Pancreas (tissue), 10 donors: ENCODE measurements at regions not wholly inside any gene's neighbourhood (a gene's known extent, or its start where the extent isn't known, plus 50 kb on each side); places are given as distances from the start of the nearest gene placed in this dataset.

Experiments
- ATAC-seq, 4 donors: fragments of 200-7000 bp; cut with Tn5 transposase; one replicate each; pipeline versions ENCODE4 v1.8.0 to v1.9.1; 2020; ENCODE audit warnings: mild to moderate bottlenecking in 4 of 4, moderate library complexity in 4 of 4
- DNase-seq, 6 donors: peaks; one replicate each; pipeline ENCODE4 v3.0.0-alpha.2; 2020
- FAIRE-seq: peaks from 2 replicates; lab custom pipeline; 2012; peaks lifted over from hg19 to GRCh38; lab: Jason Lieb, UNC
- H3K27ac ChIP-seq, 4 donors: fragments of 200-600 bp; sonication (generic); 1 replicate in 3 of 4; 2 replicates in 1 of 4; pipeline versions ENCODE4 v1.5.0 to v1.8.0; 2020
- H3K27me3 ChIP-seq, 4 donors: fragments of 200-600 bp; one replicate each; pipeline ENCODE4 v1.8.0; 2021
- H3K36me3 ChIP-seq, 3 donors: fragments of 200-600 bp; sonication (generic) in 1 of 3; one replicate each; pipeline versions ENCODE4 v1.5.0 to v1.8.0; 2020 to 2021
- H3K4me1 ChIP-seq, 3 donors: fragments of 200-600 bp; one replicate each; pipeline ENCODE4 v1.8.0; 2021
- H3K4me3 ChIP-seq, 4 donors: fragments of 200-600 bp; sonication (generic) in 2 of 4; one replicate each; pipeline versions ENCODE4 v1.5.0 to v1.8.0; 2020 to 2021
- H3K9me3 ChIP-seq, 4 donors: fragments of 200-600 bp; one replicate each; pipeline ENCODE4 v1.8.0; 2021
- CTCF ChIP-seq, 4 donors: fragments of 200-600 bp; sonication (generic) in 3 of 4; IDR thresholded peaks; one replicate each; pipeline versions ENCODE4 v1.5.0 to v1.8.0; 2021; ENCODE audit warnings: antibody characterized with exemption in 4 of 4
- WGBS, 2 donors: extraction: QIAGEN DNeasy Blood & Tissue Kit; methylation state at CpG; one replicate each; pipeline ENCODE4 v1.1.7; 2013; 5-methylcytosine and 5-hydroxymethylcytosine counted together
- intact Hi-C, 3 donors: fragments of 100-400 bp; cut with DNase I; formaldehyde crosslinking; loops; one replicate each; pipeline versions ENCODE4 v1.11.1 to v1.14.2; 2022
- donor health status: healthy with polysubstance abuse.
- donor health status: DM: no; HTN: no; CAD: no; lungs with moderate emphysema.
- donor health status: DM: no; HTN: no; CAD: no.
- donor health status: control.
- donor health status: control.
- donor health status: Bipolar disorder and iron deficiency.
- donor health status: DM: yes; HTN: yes; CAD: no.
- donor health status: DM: no; HTN: no; CAD: no.
- donor health status: DM: no; HTN: no; CAD: no.
- donor health status: DM: yes; HTN: yes; CAD: no.

- 29 to 30% methylated on average over 9 of the region's 9 CpGs for WGBS, 2 donors
- no peak overlapping the region for H3K27ac ChIP-seq
Measured at GRCh38 chr18:10205151-10205550, 249.3 kb upstream of the APCDD1 start.

GRCh38 chr18:10207682-10208345 lies 246.6 kb upstream of the APCDD1 start:
- Histone ChIP-seq H3K27me3 (no peaks in the 10 kb centered on the region), H3K27ac (no peak overlapping the region), H3K4me1 (no peaks in the 10 kb centered on the region), H3K9me3 (no peaks in the 10 kb centered on the region), H3K36me3 (no peaks in the 10 kb centered on the region), H3K4me3 (no peak overlapping the region)
- WGBS, 2 donors = 58 to 63% methylated on average over 3 of the region's 3 CpGs
- intact Hi-C loops = no loop called here
- ATAC-seq (no peak), DNase-seq (no peak), FAIRE-seq (no peak)
- TF ChIP-seq CTCF (IDR thresholded peaks at IDR 0.05) = no peak

More at GRCh38 chr18:10205151-10205550, 249.3 kb upstream of the APCDD1 start:
- no peaks in the 10 kb centered on the region for H3K36me3 ChIP-seq
- peak in 3 of 4 donors; percentile 39 to 57 (median 41) for ATAC-seq
- intact Hi-C loops = no loop called here
- DNase-seq = peak in 1 of 6 donors; percentile 32
- no peak for FAIRE-seq
- TF ChIP-seq CTCF (IDR thresholded peaks at IDR 0.05) = no peak
- H3K4me1 ChIP-seq = no peaks in the 10 kb centered on the region
- no peaks in the 10 kb centered on the region for H3K9me3 ChIP-seq
- no peaks in the 10 kb centered on the region for H3K27me3 ChIP-seq
- H3K4me3 ChIP-seq = no peak overlapping the region

- intact Hi-C loops = no loop called here
- Histone ChIP-seq H3K9me3 (no peaks in the 10 kb centered on the region), H3K36me3 (no peaks in the 10 kb centered on the region), H3K4me3 (no peak overlapping the region), H3K4me1 (peaks cover 0 to 9% (median 5%) of the 10 kb centered on the region in 3 donors), H3K27me3 (no peaks in the 10 kb centered on the region), H3K27ac (no peak overlapping the region)
- ATAC-seq (no peak), FAIRE-seq (no peak), DNase-seq (no peak)
- TF ChIP-seq CTCF (IDR thresholded peaks at IDR 0.05) = no peak
- 92 to 96% methylated on average over 8 of the region's 8 CpGs for WGBS, 2 donors
Measured at GRCh38 chr18:10209302-10209701, 245.1 kb upstream of the APCDD1 start.

GRCh38 chr18:10210057-10210633 lies 244.3 kb upstream of the APCDD1 start:
- H3K9me3 ChIP-seq = no peaks in the 10 kb centered on the region
- FAIRE-seq (no peak), DNase-seq (no peak), ATAC-seq (no peak)
- H3K27ac ChIP-seq = no peak overlapping the region
- no peaks in the 10 kb centered on the region for H3K36me3 ChIP-seq
- no peak for TF ChIP-seq CTCF (IDR thresholded peaks at IDR 0.05)
- no peak overlapping the region for H3K4me3 ChIP-seq
- no peaks in the 10 kb centered on the region for H3K27me3 ChIP-seq
- H3K4me1 ChIP-seq = peaks cover 0 to 9% (median 5%) of the 10 kb centered on the region in 3 donors
- intact Hi-C loops = loop anchor here in 1 of 3 donors (10.0 kb wide), 1 partner anchor 55 kb away; no protein-coding TSS in a partner anchor
- WGBS, 2 donors = 96% methylated on average over 6 of the region's 6 CpGs

GRCh38 chr18:10213526-10213925 lies 240.9 kb upstream of the APCDD1 start:
- FAIRE-seq = no peak
- TF ChIP-seq CTCF (IDR thresholded peaks at IDR 0.05) = no peak

More at GRCh38 chr18:10213526-10213925, 240.9 kb upstream of the APCDD1 start:
- DNase-seq (no peak), ATAC-seq (peak; percentile 56 to 81 (median 70))
- intact Hi-C loops = loop anchor here in 1 of 3 donors (10.0 kb wide), 1 partner anchor 59 kb away; no protein-coding TSS in a partner anchor
- 13 to 17% methylated on average over 3 of the region's 3 CpGs for WGBS, 2 donors
- Histone ChIP-seq H3K4me3 (no peak overlapping the region), H3K27ac (no peak overlapping the region), H3K4me1 (peaks cover 0 to 9% (median 5%) of the 10 kb centered on the region in 3 donors), H3K9me3 (no peaks in the 10 kb centered on the region), H3K27me3 (no peaks in the 10 kb centered on the region), H3K36me3 (no peaks in the 10 kb centered on the region)
